Glutamatergic neuron (in vitro differentiated cells): ENCODE measurements at regions not wholly inside any gene's neighbourhood (a gene's known extent, or its start where the extent isn't known, plus 50 kb on each side); places are given as distances from the start of the nearest gene placed in this dataset.

Experiments
- DNase-seq: peaks from one replicate; pipeline ENCODE4 v3.0.0; 2022
- H3K27ac Mint-ChIP-seq: one replicate; pipeline ENCODE4 v1.8.0; 2020; ENCODE audit warnings: mild to moderate bottlenecking, mixed read lengths, inconsistent platforms; ENCODE audit not compliant: unreplicated experiment
- H3K27me3 Mint-ChIP-seq: one replicate; pipeline ENCODE4 v1.8.0; 2020; ENCODE audit warnings: mild to moderate bottlenecking, moderate library complexity, mixed read lengths, inconsistent platforms; ENCODE audit not compliant: unreplicated experiment
- H3K36me3 Mint-ChIP-seq: one replicate; pipeline ENCODE4 v1.8.0; 2020; ENCODE audit warnings: mild to moderate bottlenecking, mixed read lengths, inconsistent platforms; ENCODE audit not compliant: unreplicated experiment
- H3K4me1 Mint-ChIP-seq: one replicate; pipeline ENCODE4 v1.8.0; 2020; ENCODE audit warnings: mild to moderate bottlenecking, low read depth, mixed read lengths, inconsistent platforms; ENCODE audit not compliant: unreplicated experiment
- H3K4me3 Mint-ChIP-seq: one replicate; pipeline ENCODE4 v1.8.0; 2020; ENCODE audit warnings: mild to moderate bottlenecking, mixed read lengths, inconsistent platforms; ENCODE audit not compliant: unreplicated experiment
- H3K9me3 Mint-ChIP-seq: one replicate; pipeline ENCODE4 v1.8.0; 2020; ENCODE audit warnings: mild to moderate bottlenecking, moderate library complexity, mixed read lengths, inconsistent platforms; ENCODE audit not compliant: unreplicated experiment
- CTCF ChIP-seq: fragments of 200-600 bp; sonication (generic); IDR thresholded peaks from one replicate; pipeline ENCODE4 v1.5.0; 2021; ENCODE audit not compliant: partially characterized antibody, unreplicated experiment

GRCh38 chr4:105092356-105092755 is 54.3 kb upstream of the TET2 start:
- H3K36me3 Mint-ChIP-seq, result no peaks in the 10 kb centered on the region
- no peak for TF ChIP-seq CTCF

GRCh38 chr4:105092768-105093167 is 53.9 kb upstream of the TET2 start:
- no peak for DNase-seq
- H3K27me3 Mint-ChIP-seq, result no peaks in the 10 kb centered on the region
- no peak for TF ChIP-seq CTCF
- H3K4me1 Mint-ChIP-seq, result no peaks in the 10 kb centered on the region
- no peaks in the 10 kb centered on the region for H3K9me3 Mint-ChIP-seq
- peaks cover under 1% of the 10 kb centered on the region for H3K36me3 Mint-ChIP-seq
- H3K27ac Mint-ChIP-seq, result no peak overlapping the region
- H3K4me3 Mint-ChIP-seq, result no peak overlapping the region

More at GRCh38 chr4:105092356-105092755, 54.3 kb upstream of the TET2 start:
- DNase-seq, result no peak
- H3K4me1 Mint-ChIP-seq, result no peaks in the 10 kb centered on the region
- no peaks in the 10 kb centered on the region for H3K27me3 Mint-ChIP-seq
- H3K4me3 Mint-ChIP-seq, result no peak overlapping the region
- H3K9me3 Mint-ChIP-seq, result no peaks in the 10 kb centered on the region
- H3K27ac Mint-ChIP-seq, result no peak overlapping the region

GRCh38 chr4:105093975-105094374 is 52.7 kb upstream of the TET2 start:
- no peak overlapping the region for H3K27ac Mint-ChIP-seq
- H3K9me3 Mint-ChIP-seq, result no peaks in the 10 kb centered on the region
- H3K4me3 Mint-ChIP-seq, result no peak overlapping the region
- peaks cover 4% of the 10 kb centered on the region for H3K36me3 Mint-ChIP-seq
- H3K4me1 Mint-ChIP-seq, result no peaks in the 10 kb centered on the region
- no peak for DNase-seq
- no peak for TF ChIP-seq CTCF
- H3K27me3 Mint-ChIP-seq, result no peaks in the 10 kb centered on the region
